ENCODE measurements at regions not wholly inside any gene's neighbourhood (a gene's known extent, or its start where the extent isn't known, plus 50 kb on each side); places are given as distances from the start of the nearest gene placed in this dataset.
A peak's percentile ranks its signal among the peaks of the same experiment; 100 is the strongest.

DNA sequence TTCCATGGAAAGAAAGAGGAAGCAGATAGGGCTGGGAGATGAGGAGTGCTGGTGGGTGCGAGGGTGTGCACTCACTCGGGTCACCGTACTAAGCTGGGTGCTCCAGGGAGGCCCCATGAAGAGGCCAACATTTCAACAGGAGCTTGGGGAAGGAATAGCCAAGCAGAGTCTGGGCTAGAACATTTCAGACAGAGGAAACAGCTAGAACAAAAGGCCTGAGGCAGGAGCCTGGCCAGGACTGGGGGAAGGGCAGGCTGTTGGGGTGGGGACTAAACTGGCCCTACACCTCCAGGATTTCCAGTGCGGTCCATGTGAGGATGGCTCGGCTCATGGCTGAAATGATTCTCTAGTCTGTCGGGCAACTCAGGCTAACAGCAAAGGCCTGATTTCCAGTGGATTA lies 90.8 kb downstream of the ZFP36L2 start:
- Histone ChIP-seq H3K9me3 (no peaks in the 10 kb centered on the region), H3K4me1 (peaks cover 21 to 97% (median 62%) of the 10 kb centered on the region in 9 donors), H3K27ac (peak overlapping the region in 7 of 10 donors; percentile 52 to 89 (median 58)), H3K4me3 (no peak overlapping the region), H3K36me3 (no peaks in the 10 kb centered on the region), H3K27me3 (no peaks in the 10 kb centered on the region)
- ATAC-seq (peak in 4 of 8 donors; percentile 29 to 45 (median 40)), DNase-seq (peak in 1 of 2 donors; percentile 52)
- intact Hi-C loops (cut with DNase I), result loop anchor here in 4 of 10 donors (10.0 kb wide), 2 partner anchors 111 to 349 kb away; no protein-coding TSS in a partner anchor
- TF ChIP-seq, protein P1, sequence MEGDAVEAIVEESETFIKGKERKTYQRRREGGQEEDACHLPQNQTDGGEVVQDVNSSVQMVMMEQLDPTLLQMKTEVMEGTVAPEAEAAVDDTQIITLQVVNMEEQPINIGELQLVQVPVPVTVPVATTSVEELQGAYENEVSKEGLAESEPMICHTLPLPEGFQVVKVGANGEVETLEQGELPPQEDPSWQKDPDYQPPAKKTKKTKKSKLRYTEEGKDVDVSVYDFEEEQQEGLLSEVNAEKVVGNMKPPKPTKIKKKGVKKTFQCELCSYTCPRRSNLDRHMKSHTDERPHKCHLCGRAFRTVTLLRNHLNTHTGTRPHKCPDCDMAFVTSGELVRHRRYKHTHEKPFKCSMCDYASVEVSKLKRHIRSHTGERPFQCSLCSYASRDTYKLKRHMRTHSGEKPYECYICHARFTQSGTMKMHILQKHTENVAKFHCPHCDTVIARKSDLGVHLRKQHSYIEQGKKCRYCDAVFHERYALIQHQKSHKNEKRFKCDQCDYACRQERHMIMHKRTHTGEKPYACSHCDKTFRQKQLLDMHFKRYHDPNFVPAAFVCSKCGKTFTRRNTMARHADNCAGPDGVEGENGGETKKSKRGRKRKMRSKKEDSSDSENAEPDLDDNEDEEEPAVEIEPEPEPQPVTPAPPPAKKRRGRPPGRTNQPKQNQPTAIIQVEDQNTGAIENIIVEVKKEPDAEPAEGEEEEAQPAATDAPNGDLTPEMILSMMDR (IDR thresholded peaks at IDR 0.05), result no peak
- 67 to 72% methylated on average over 6 of the region's 6 CpGs for WGBS, 2 donors

DNA sequence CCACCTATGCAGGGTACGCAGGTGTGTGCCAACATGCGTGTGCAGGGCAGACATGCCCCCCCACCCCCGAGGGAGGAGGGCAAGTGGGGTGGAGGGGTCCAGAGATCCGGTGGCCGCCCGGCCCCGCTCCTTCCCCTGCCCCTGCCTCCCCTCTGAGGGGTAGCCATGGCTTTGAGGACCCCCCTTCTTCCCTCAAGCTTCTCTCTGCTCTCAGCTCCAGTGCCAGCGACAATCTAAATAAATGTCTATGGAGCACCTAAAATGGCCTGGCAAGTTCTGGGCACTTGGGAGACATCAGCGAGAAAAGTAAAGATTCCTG lies 91.9 kb downstream of the ZFP36L2 start:
- Histone ChIP-seq H3K27ac (peak overlapping the region in 1 of 10 donors; percentile 89), H3K36me3 (no peaks in the 10 kb centered on the region), H3K4me1 (peaks cover 19 to 97% (median 61%) of the 10 kb centered on the region in 9 donors), H3K9me3 (no peaks in the 10 kb centered on the region), H3K4me3 (no peak overlapping the region), H3K27me3 (no peaks in the 10 kb centered on the region)
- 85 to 93% methylated on average over 9 of the region's 9 CpGs for WGBS, 2 donors
- ATAC-seq, result no peak
- intact Hi-C loops (cut with DNase I), result loop anchor here in 9 of 10 donors (5.0 to 10.0 kb wide), 7 partner anchors 38 to 350 kb away; partner anchors contain the start of gene ZFP36L2 (in 4 of the 9)
- TF ChIP-seq, protein P1 (IDR thresholded peaks at IDR 0.05), result no peak
- DNase-seq, result no peak

DNA sequence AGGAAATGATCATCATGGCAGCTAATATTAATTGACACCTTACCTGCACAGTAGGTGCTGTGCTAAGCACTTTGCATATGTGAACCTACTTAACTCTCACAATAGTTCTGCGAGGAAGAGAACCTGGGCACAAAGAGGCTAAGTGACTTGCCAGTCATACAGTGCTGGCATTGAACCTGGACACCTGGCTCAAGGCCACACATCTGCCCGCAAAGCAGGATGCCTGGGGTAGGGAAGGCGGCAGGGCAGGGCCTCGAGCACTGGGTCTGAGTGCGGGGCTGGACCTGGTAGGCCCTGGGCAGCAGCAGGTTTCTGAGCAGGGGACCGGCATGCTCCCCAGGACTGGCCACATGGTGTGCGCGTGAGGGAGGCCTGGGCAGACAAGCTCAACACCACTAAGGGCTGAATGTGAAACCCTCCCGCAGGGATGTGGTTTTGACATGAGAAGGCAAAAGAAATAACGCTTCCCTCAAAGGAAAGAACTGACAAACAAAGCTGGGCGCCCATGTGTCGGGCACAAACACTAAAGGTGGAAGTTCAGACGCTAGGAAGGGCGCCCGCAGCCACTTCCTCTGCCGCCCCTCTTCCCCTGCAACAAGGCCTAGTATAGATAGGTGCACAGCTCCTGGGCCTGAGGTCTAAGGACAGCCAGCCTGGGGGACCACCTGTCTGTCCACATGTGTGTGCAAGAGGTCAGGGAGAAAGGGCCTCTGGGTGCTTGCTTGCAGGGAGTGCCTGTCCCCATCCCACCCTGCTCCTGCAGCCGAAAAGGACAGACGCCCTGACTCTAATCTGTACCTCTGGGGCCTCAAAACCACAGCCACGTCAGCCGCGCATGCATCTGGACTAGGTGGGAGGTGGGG lies 92.5 kb downstream of the ZFP36L2 start:
- H3K27ac ChIP-seq, result peak overlapping the region in 4 of 10 donors; percentile 6 to 89 (median 36)

DNA sequence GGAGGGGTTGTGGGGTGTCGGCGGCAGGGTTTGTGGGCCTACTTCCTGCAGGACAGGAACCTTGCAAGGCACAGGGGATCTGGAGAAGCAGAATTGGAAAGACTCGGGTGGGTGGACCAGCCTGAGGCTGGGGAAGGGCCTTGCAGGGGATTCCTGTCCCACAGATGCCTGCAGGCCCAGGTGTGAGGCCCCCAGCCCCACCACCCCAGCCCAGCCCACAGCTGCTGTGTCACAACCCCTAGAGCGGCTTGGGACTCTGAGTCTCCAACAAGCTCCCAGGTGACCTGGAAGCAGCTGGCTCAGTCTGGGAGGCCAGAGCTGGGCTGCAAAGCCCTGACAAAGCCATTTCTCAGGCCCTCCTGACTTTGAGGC lies 93.1 kb downstream of the ZFP36L2 start:
- peaks cover 19 to 99% (median 59%) of the 10 kb centered on the region in 9 donors for H3K4me1 ChIP-seq
- H3K4me3 ChIP-seq, result no peak overlapping the region
- no peaks in the 10 kb centered on the region for H3K27me3 ChIP-seq
- no peak for ATAC-seq
- H3K9me3 ChIP-seq, result no peaks in the 10 kb centered on the region
- no peaks in the 10 kb centered on the region for H3K36me3 ChIP-seq
- H3K27ac ChIP-seq, result peak overlapping the region in 4 of 10 donors; percentile 6 to 89 (median 36)
- 72 to 84% methylated on average over 4 of the region's 4 CpGs for WGBS, 2 donors
- DNase-seq, result no peak
- intact Hi-C loops (cut with DNase I), result loop anchor here (1.0 to 10.0 kb wide), 8 partner anchors 39 to 351 kb away; partner anchors contain the start of gene ZFP36L2 (in 4 of the 10)
- TF ChIP-seq, protein P1 (IDR thresholded peaks at IDR 0.05), result no peak

More for the DNA sequence above, 92.5 kb downstream of the ZFP36L2 start:
- DNase-seq (no peak), ATAC-seq (no peak)
- intact Hi-C loops (cut with DNase I), result loop anchor here (1.0 to 10.0 kb wide), 8 partner anchors 38 to 351 kb away; partner anchors contain the start of gene ZFP36L2 (in 4 of the 10)
- TF ChIP-seq, protein P1 (IDR thresholded peaks at IDR 0.05), result no peak
- Histone ChIP-seq H3K4me1 (peaks cover 19 to 97% (median 59%) of the 10 kb centered on the region in 9 donors), H3K36me3 (no peaks in the 10 kb centered on the region), H3K27me3 (no peaks in the 10 kb centered on the region), H3K9me3 (no peaks in the 10 kb centered on the region), H3K4me3 (no peak overlapping the region)
- 86% methylated on average over 21 of the region's 21 CpGs for WGBS, 2 donors

Measured in heart right ventricle (tissue), 16 donors.